ENCODE measurements at regions not wholly inside any gene's neighbourhood (a gene's known extent, or its start where the extent isn't known, plus 50 kb on each side); places are given as distances from the start of the nearest gene placed in this dataset.

- no peak for TF ChIP-seq CTCF (IDR thresholded peaks at IDR 0.05)
- TF ChIP-seq POLR2A (IDR thresholded peaks at IDR 0.05): no peak
- no peaks in the 10 kb centered on the region for H3K9me3 ChIP-seq
- no peak for DNase-seq
- H3K36me3 ChIP-seq: no peaks in the 10 kb centered on the region
- no peak overlapping the region for H3K4me3 ChIP-seq
- intact Hi-C loops (cut with DNase I; ENCODE audit: low total_unique reads): no loop called here
- no peaks in the 10 kb centered on the region for H3K4me1 ChIP-seq
- no peaks in the 10 kb centered on the region for H3K27me3 ChIP-seq
- H3K27ac ChIP-seq: no peak overlapping the region
Observed at GRCh38 chr10:128642023-128642422, 515.8 kb upstream of the MKI67 start.

GRCh38 chr10:128642502-128642901 lies 516.3 kb upstream of the MKI67 start:
- intact Hi-C loops (cut with DNase I; ENCODE audit: low total_unique reads): no loop called here
- H3K4me3 ChIP-seq: no peak overlapping the region
- H3K27ac ChIP-seq: no peak overlapping the region
- DNase-seq: no peak
- no peaks in the 10 kb centered on the region for H3K9me3 ChIP-seq
- no peaks in the 10 kb centered on the region for H3K4me1 ChIP-seq
- no peaks in the 10 kb centered on the region for H3K36me3 ChIP-seq
- H3K27me3 ChIP-seq: no peaks in the 10 kb centered on the region
- TF ChIP-seq CTCF (IDR thresholded peaks at IDR 0.05) (no peak), POLR2A (IDR thresholded peaks at IDR 0.05) (no peak)

- Histone ChIP-seq H3K27me3 (no peaks in the 10 kb centered on the region), H3K9me3 (no peaks in the 10 kb centered on the region), H3K36me3 (no peaks in the 10 kb centered on the region), H3K27ac (no peak overlapping the region), H3K4me3 (no peak overlapping the region), H3K4me1 (no peaks in the 10 kb centered on the region)
- no peak for DNase-seq
- intact Hi-C loops (cut with DNase I; ENCODE audit: low total_unique reads): no loop called here
- TF ChIP-seq POLR2A (IDR thresholded peaks at IDR 0.05) (no peak), CTCF (IDR thresholded peaks at IDR 0.05) (no peak)
Observed at GRCh38 chr10:128643658-128644057, 517.4 kb upstream of the MKI67 start.

- no peak overlapping the region for H3K4me3 ChIP-seq
- H3K27ac ChIP-seq: no peak overlapping the region
- no peak for DNase-seq
Observed at GRCh38 chr10:128645486-128645885, 519.3 kb upstream of the MKI67 start.

GRCh38 chr10:128646956-128647355 lies 520.7 kb upstream of the MKI67 start:
- no peak for DNase-seq
- Histone ChIP-seq H3K27ac (no peak overlapping the region), H3K4me3 (no peak overlapping the region), H3K36me3 (no peaks in the 10 kb centered on the region), H3K9me3 (no peaks in the 10 kb centered on the region), H3K27me3 (peaks cover 0 to 4% of the 10 kb centered on the region in 2 donors), H3K4me1 (no peaks in the 10 kb centered on the region)
- intact Hi-C loops (cut with DNase I; ENCODE audit: low total_unique reads): no loop called here
- TF ChIP-seq POLR2A (IDR thresholded peaks at IDR 0.05): no peak
- TF ChIP-seq CTCF (IDR thresholded peaks at IDR 0.05): no peak

More at GRCh38 chr10:128645486-128645885, 519.3 kb upstream of the MKI67 start:
- Histone ChIP-seq H3K36me3 (no peaks in the 10 kb centered on the region), H3K9me3 (no peaks in the 10 kb centered on the region), H3K4me1 (no peaks in the 10 kb centered on the region), H3K27me3 (peaks cover 0 to 2% of the 10 kb centered on the region in 2 donors)
- intact Hi-C loops (cut with DNase I; ENCODE audit: low total_unique reads): no loop called here
- TF ChIP-seq CTCF (IDR thresholded peaks at IDR 0.05): no peak
- TF ChIP-seq POLR2A (IDR thresholded peaks at IDR 0.05): no peak

All from uterus (tissue), 3 donors.